SU-DHL-6 (cell line): ENCODE measurements at regions not wholly inside any gene's neighbourhood (a gene's known extent, or its start where the extent isn't known, plus 50 kb on each side); places are given as distances from the start of the nearest gene placed in this dataset.
"Not testable (repeated sequence)": the region's sequence is repeated elsewhere in the genome, so short reads cannot be mapped to it uniquely, and the experiment has no call there.

Source experiments
- EZH2phosphoT487 ChIP-seq: fragments of 200-600 bp; sonication (generic), shearing (Covaris generic); conservative IDR thresholded peaks from 2 replicates; pipeline ENCODE4 v1.6.1; 2018; ENCODE audit warnings: mild to moderate bottlenecking, antibody characterized with exemption, low read length, moderate library complexity, mixed read lengths
- TF ChIP-seq, protein P1 (sequence below): fragments of 200-600 bp; sonication (generic); IDR thresholded peaks from one replicate; pipeline ENCODE4 v1.5.1; 2017; ENCODE audit warnings: antibody characterized with exemption, mild to moderate bottlenecking, low read length, moderate library complexity; ENCODE audit not compliant: insufficient read depth, poor library complexity, severe bottlenecking

DNA sequence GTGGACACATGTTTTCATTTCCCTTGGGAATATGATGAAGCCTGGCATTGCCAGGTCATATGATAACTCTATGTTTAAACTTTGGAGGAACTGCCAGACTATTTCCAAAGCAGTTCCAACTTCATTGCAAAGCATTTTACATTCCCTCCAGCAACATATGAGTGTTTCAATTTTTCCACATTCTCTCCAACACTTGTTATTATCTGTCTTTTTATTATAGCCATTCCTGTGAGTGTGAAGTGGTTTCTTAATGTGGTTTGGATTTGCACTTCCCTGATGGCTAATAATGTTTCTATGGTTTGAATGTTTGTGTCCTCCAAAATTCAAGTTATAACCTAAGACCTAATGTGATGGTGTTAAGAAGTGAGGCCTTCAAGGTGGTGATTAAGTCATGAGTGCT is 228.0 kb downstream of the CDRT15L2 start:
- TF ChIP-seq, protein P1, sequence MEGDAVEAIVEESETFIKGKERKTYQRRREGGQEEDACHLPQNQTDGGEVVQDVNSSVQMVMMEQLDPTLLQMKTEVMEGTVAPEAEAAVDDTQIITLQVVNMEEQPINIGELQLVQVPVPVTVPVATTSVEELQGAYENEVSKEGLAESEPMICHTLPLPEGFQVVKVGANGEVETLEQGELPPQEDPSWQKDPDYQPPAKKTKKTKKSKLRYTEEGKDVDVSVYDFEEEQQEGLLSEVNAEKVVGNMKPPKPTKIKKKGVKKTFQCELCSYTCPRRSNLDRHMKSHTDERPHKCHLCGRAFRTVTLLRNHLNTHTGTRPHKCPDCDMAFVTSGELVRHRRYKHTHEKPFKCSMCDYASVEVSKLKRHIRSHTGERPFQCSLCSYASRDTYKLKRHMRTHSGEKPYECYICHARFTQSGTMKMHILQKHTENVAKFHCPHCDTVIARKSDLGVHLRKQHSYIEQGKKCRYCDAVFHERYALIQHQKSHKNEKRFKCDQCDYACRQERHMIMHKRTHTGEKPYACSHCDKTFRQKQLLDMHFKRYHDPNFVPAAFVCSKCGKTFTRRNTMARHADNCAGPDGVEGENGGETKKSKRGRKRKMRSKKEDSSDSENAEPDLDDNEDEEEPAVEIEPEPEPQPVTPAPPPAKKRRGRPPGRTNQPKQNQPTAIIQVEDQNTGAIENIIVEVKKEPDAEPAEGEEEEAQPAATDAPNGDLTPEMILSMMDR, result not testable (repeated sequence)
- not testable (repeated sequence) for TF ChIP-seq EZH2phosphoT487
